ENCODE measurements at regions not wholly inside any gene's neighbourhood (a gene's known extent, or its start where the extent isn't known, plus 50 kb on each side); places are given as distances from the start of the nearest gene placed in this dataset.

DNA sequence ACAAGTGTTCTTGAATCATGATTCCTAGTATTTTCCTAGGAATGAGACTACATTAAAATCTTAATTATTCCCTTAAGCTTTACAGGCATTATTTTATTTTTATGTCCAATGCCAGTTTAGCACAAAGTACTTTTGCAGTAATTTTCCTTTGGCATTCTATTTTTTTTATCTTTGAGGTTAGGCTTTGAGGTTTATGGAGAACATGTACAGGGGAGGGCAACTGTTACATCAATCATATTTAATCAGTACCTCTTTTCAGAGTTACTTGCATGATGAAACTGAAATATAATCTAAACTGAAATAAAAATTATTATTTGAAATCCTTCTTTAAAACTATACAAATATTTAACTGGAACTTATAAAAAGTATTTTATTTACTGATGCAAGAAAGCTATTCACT lies 118.2 kb upstream of the MPDZ start:
- Histone ChIP-seq H3K4me3 (no peak overlapping the region), H3K36me3 (ENCODE audit: control insufficient read depth, insufficient read depth, low read length) (no peaks in the 10 kb centered on the region), H3K4me1 (replicated peaks in 1 of 2; ENCODE audit: control insufficient read depth in 2 of 2, insufficient read depth in 2 of 2, low read length in 2 of 2) (no peaks in the 10 kb centered on the region), H3K9me1 (ENCODE audit: control insufficient read depth, insufficient read depth, low read length) (no peaks in the 10 kb centered on the region), H3K9ac (ENCODE audit: insufficient read depth in 1 of 2, low read depth in 2 of 2, low read length in 2 of 2) (no peak overlapping the region), H3K79me2 (ENCODE audit: control insufficient read depth, insufficient read depth, low read length) (no peaks in the 10 kb centered on the region), H2AFZ (ENCODE audit: low read depth, low read length) (no peak overlapping the region), H4K20me1 (replicated peaks; ENCODE audit: control insufficient read depth, insufficient read depth, low read length) (no peaks in the 10 kb centered on the region), H3K27me3 (ENCODE audit: control insufficient read depth in 2 of 2, insufficient read depth in 2 of 2, low read length in 2 of 2) (no peaks in the 10 kb centered on the region), H3K27ac (ENCODE audit: extremely low read depth, low read depth, low read length) (no peak overlapping the region), H3K9me3 (replicated peaks; ENCODE audit: control insufficient read depth, insufficient read depth, low read depth, low read length) (no peaks in the 10 kb centered on the region), H3K4me2 (ENCODE audit: insufficient read depth, low read length) (no peak overlapping the region)
- in situ Hi-C loops (cut with MboI) = no loop called here
- no peak for DNase-seq (ENCODE audit: extremely low read depth in 1 of 4, low spot score in 3 of 4)
- no peak for ATAC-seq
- no peak for FAIRE-seq
- BruUV-seq (replicated peaks) = no TSS peak
- intact Hi-C loops (cut with micrococcal nuclease) = no loop called here
- TF ChIP-seq NFYB (IDR thresholded peaks at IDR 0.05; ENCODE audit: extremely low read depth, insufficient read length) (no peak), ERF (CRISPR knock-in tag; IDR thresholded peaks at IDR 0.05) (no peak), SREBF1 (IDR thresholded peaks at IDR 0.05; ENCODE audit: borderline replicate concordance, low read depth, low read length) (no peak), SRSF1 (IDR thresholded peaks at IDR 0.05; ENCODE audit: low read depth, low read length) (no peak), ZBTB33 (CRISPR knock-in tag; IDR thresholded peaks at IDR 0.05) (no peak), ZKSCAN1 (IDR thresholded peaks at IDR 0.05; ENCODE audit: low read depth, low read length) (no peak), ZNF347 (CRISPR knock-in tag; IDR thresholded peaks at IDR 0.05; ENCODE audit: low read depth) (no peak)
- TF ChIP-seq, protein P1, sequence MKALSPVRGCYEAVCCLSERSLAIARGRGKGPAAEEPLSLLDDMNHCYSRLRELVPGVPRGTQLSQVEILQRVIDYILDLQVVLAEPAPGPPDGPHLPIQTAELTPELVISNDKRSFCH (CRISPR knock-in tag; IDR thresholded peaks at IDR 0.05) = no peak
- TF ChIP-seq, protein P1 (tag; IDR thresholded peaks at IDR 0.05) = no peak
- ChIA-PET POLR2A (no interaction called here), CTCF (ENCODE audit: low intra/inter-chr PET ratio) (no interaction called here)

Data from K562 (cell line).